Endothelial cell (in vitro differentiated cells): ENCODE measurements at regions not wholly inside any gene's neighbourhood (a gene's known extent, or its start where the extent isn't known, plus 50 kb on each side); places are given as distances from the start of the nearest gene placed in this dataset.

Source experiments
- DNase-seq: peaks from one replicate; pipeline ENCODE4 v3.0.0; 2021; ENCODE audit warnings: low spot score
- H3K27ac Mint-ChIP-seq: one replicate; pipeline ENCODE4 v1.8.0; 2021; ENCODE audit warnings: mixed read lengths, inconsistent platforms; ENCODE audit not compliant: unreplicated experiment
- H3K27me3 Mint-ChIP-seq: one replicate; pipeline ENCODE4 v1.8.0; 2021; ENCODE audit warnings: mild to moderate bottlenecking, moderate library complexity, mixed read lengths, inconsistent platforms; ENCODE audit not compliant: unreplicated experiment
- H3K36me3 Mint-ChIP-seq: one replicate; pipeline ENCODE4 v1.8.0; 2021; ENCODE audit warnings: mild to moderate bottlenecking, low read depth, mixed read lengths, inconsistent platforms; ENCODE audit not compliant: unreplicated experiment
- H3K4me1 Mint-ChIP-seq: one replicate; pipeline ENCODE4 v1.8.0; 2021; ENCODE audit warnings: mild to moderate bottlenecking, mixed read lengths, inconsistent platforms; ENCODE audit not compliant: unreplicated experiment
- H3K4me3 Mint-ChIP-seq: one replicate; pipeline ENCODE4 v1.8.0; 2021; ENCODE audit warnings: mild to moderate bottlenecking, mixed read lengths, inconsistent platforms; ENCODE audit not compliant: unreplicated experiment
- H3K9me3 Mint-ChIP-seq: one replicate; pipeline ENCODE4 v1.8.0; 2021; ENCODE audit warnings: mixed read lengths, inconsistent platforms; ENCODE audit not compliant: unreplicated experiment
- CTCF ChIP-seq: fragments of 200-600 bp; sonication (generic); IDR thresholded peaks from one replicate; pipeline ENCODE4 v1.5.0; 2021; ENCODE audit warnings: antibody characterized with exemption; ENCODE audit not compliant: unreplicated experiment

- Mint-ChIP-seq H3K4me1 (peaks cover 4% of the 10 kb centered on the region), H3K9me3 (no peaks in the 10 kb centered on the region), H3K27me3 (peaks cover 11% of the 10 kb centered on the region), H3K4me3 (no peak overlapping the region), H3K27ac (no peak overlapping the region), H3K36me3 (peaks cover 51% of the 10 kb centered on the region)
- TF ChIP-seq CTCF, result no peak
- DNase-seq, result no peak
Observed at GRCh38 chr3:124442463-124442862, 287.8 kb upstream of the UMPS start.

- Mint-ChIP-seq H3K9me3 (no peaks in the 10 kb centered on the region), H3K27ac (no peak overlapping the region), H3K36me3 (peaks cover 55% of the 10 kb centered on the region), H3K27me3 (peaks cover 11% of the 10 kb centered on the region), H3K4me3 (no peak overlapping the region), H3K4me1 (peaks cover 4% of the 10 kb centered on the region)
- no peak for TF ChIP-seq CTCF
- DNase-seq, result no peak
Observed at GRCh38 chr3:124443446-124443845, 286.8 kb upstream of the UMPS start.

GRCh38 chr3:124444075-124444474, 286.2 kb upstream of the UMPS start:
- Mint-ChIP-seq H3K4me1 (peaks cover 2% of the 10 kb centered on the region), H3K36me3 (peaks cover 56% of the 10 kb centered on the region), H3K27me3 (peaks cover 10% of the 10 kb centered on the region), H3K4me3 (no peak overlapping the region), H3K27ac (no peak overlapping the region), H3K9me3 (no peaks in the 10 kb centered on the region)
- no peak for DNase-seq
- TF ChIP-seq CTCF, result no peak

GRCh38 chr3:124444896-124445295, 285.4 kb upstream of the UMPS start:
- H3K9me3 Mint-ChIP-seq, result no peaks in the 10 kb centered on the region
- H3K4me1 Mint-ChIP-seq, result no peaks in the 10 kb centered on the region
- DNase-seq, result no peak
- TF ChIP-seq CTCF, result no peak
- peaks cover 5% of the 10 kb centered on the region for H3K27me3 Mint-ChIP-seq
- H3K4me3 Mint-ChIP-seq, result no peak overlapping the region
- H3K36me3 Mint-ChIP-seq, result peaks cover 54% of the 10 kb centered on the region
- H3K27ac Mint-ChIP-seq, result no peak overlapping the region

- H3K4me3 Mint-ChIP-seq, result peak overlapping the region; percentile 57
- H3K27me3 Mint-ChIP-seq, result peaks cover 4% of the 10 kb centered on the region
- no peak for DNase-seq
- no peak for TF ChIP-seq CTCF
- H3K9me3 Mint-ChIP-seq, result no peaks in the 10 kb centered on the region
- H3K36me3 Mint-ChIP-seq, result peaks cover 56% of the 10 kb centered on the region
- no peaks in the 10 kb centered on the region for H3K4me1 Mint-ChIP-seq
- no peak overlapping the region for H3K27ac Mint-ChIP-seq
Observed at GRCh38 chr3:124447845-124448244, 282.4 kb upstream of the UMPS start.
